ENCODE measurements at regions not wholly inside any gene's neighbourhood (a gene's known extent, or its start where the extent isn't known, plus 50 kb on each side); places are given as distances from the start of the nearest gene placed in this dataset.
A peak's percentile ranks its signal among the peaks of the same experiment; 100 is the strongest.
"Not testable (repeated sequence)": the region's sequence is repeated elsewhere in the genome, so short reads cannot be mapped to it uniquely, and the experiment has no call there.

DNA sequence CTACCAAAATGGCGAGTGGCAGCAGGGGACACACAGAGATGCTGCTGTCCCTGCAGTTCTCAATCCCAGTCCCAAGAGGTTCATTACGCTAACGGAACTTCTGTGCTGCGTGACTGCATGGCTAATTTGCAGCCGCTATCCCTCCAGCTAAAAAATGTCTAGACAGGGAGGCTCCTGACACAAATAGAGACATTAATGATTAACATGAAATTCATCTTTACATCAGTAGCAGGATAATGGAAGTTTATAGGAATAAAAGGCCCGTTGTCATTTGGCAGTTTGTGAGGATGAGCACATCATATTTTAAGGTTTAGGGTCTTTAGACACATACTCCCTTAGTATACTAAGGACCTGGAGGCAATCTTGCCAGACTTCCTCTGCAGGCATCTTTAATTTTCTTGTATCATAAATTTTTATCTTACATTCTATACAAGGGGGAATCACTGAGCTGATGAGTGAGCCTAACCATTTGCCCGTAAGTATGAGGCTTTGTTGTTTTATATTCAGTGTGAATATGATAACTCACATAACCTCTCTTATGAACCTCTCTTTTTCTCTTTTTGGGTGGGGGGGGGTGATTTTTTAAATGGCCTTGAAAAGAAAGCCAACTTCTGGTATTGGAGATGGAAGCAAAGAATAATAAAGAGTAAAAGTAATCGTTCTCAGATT, 99.8 kb upstream of the OR9G4 start:
- Mint-ChIP-seq H3K9me3 (peaks cover 0 to 8% (median 3%) of the 10 kb centered on the region in 6 donors), H3K27ac (no peak overlapping the region), H3K27me3 (ENCODE audit: low read depth in 3 of 3) (peaks cover 0 to 3% (median 2%) of the 10 kb centered on the region in 3 donors), H3K36me3 (no peaks in the 10 kb centered on the region), H3K4me1 (no peaks in the 10 kb centered on the region), H3K4me3 (no peak overlapping the region)
- no peak for DNase-seq

DNA sequence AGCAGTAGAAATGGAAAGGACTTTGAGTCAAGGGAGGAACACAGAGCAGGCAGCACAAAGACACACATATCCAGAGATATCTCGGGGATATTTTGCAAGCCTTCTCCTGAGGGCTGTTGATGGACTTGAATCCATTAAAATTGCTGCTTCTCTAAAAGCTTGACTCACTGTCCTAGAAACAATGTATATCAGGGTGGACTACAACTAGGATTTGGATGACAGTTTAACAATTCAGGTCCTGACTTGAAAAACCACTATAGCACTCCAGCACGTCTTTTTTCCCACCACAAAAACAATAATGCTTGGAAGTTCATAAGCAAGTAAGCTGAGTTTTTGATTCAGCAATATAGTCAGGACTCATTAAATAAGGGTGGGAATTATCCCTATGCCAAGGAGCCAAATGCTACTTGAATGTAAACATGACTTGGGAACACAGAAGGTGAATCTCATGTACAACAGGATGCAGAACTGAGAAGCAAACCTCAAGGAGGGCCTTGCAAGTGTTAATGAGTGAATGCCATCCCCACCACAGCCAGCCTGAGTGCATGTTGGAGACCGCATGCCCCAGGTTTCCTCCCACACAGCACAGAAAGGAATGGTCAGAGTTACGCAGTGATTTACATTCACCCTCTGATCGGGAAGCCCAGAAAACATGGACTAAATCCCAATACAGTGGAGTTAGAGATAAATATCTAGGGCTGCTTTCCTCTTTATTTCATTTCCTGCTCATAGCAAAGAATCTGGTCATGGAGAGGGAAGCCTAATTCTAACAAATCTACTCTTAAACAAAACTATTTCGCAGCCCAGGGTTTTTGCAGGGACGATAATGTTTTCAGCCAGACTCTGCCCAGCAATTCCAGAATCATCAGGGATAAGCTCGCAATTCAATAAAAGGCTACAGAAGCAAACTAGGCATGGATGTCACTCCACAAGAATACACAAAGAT, 98.4 kb upstream of the OR9G4 start:
- no peak overlapping the region for H3K4me3 Mint-ChIP-seq
- DNase-seq = no peak
- no peak overlapping the region for H3K27ac Mint-ChIP-seq
- H3K27me3 Mint-ChIP-seq (ENCODE audit: low read depth in 3 of 3) = peaks cover 0 to 3% (median 0%) of the 10 kb centered on the region in 3 donors
- H3K36me3 Mint-ChIP-seq = no peaks in the 10 kb centered on the region
- H3K4me1 Mint-ChIP-seq = no peaks in the 10 kb centered on the region
- peaks cover 0 to 5% (median 0%) of the 10 kb centered on the region in 6 donors for H3K9me3 Mint-ChIP-seq

- no peak for DNase-seq
- H3K36me3 Mint-ChIP-seq = no peaks in the 10 kb centered on the region
- H3K4me1 Mint-ChIP-seq = no peaks in the 10 kb centered on the region
- H3K27me3 Mint-ChIP-seq (ENCODE audit: low read depth in 3 of 3) = peaks cover 0 to 3% (median 0%) of the 10 kb centered on the region in 3 donors
- no peak overlapping the region for H3K27ac Mint-ChIP-seq
- no peak overlapping the region for H3K4me3 Mint-ChIP-seq
- H3K9me3 Mint-ChIP-seq = peaks cover 0 to 5% (median 0%) of the 10 kb centered on the region in 6 donors
Observed at GRCh38 chr11:56845121-56845732, 96.7 kb upstream of the OR9G4 start.

GRCh38 chr11:56843816-56844215, 95.3 kb upstream of the OR9G4 start:
- Mint-ChIP-seq H3K36me3 (no peaks in the 10 kb centered on the region), H3K4me1 (no peaks in the 10 kb centered on the region), H3K4me3 (no peak overlapping the region), H3K9me3 (peaks cover 0 to 5% (median 0%) of the 10 kb centered on the region in 6 donors), H3K27ac (no peak overlapping the region), H3K27me3 (ENCODE audit: low read depth in 3 of 3) (peaks cover 0 to 3% (median 0%) of the 10 kb centered on the region in 3 donors)
- DNase-seq = no peak

- H3K4me1 Mint-ChIP-seq = no peaks in the 10 kb centered on the region
- no peak for DNase-seq
- H3K36me3 Mint-ChIP-seq = no peaks in the 10 kb centered on the region
- H3K27ac Mint-ChIP-seq = no peak overlapping the region
- peaks cover 0 to 5% (median 0%) of the 10 kb centered on the region in 6 donors for H3K9me3 Mint-ChIP-seq
- H3K27me3 Mint-ChIP-seq (ENCODE audit: low read depth in 3 of 3) = peaks cover 0 to under 1% (median 0%) of the 10 kb centered on the region in 3 donors
- no peak overlapping the region for H3K4me3 Mint-ChIP-seq
Observed at GRCh38 chr11:56842814-56843794, 94.6 kb upstream of the OR9G4 start.

- DNase-seq = peak in 2 of 3 donors; percentile 1 to 6
- no peak overlapping the region for H3K27ac Mint-ChIP-seq
- H3K27me3 Mint-ChIP-seq (ENCODE audit: low read depth in 3 of 3) = no peaks in the 10 kb centered on the region
- no peak overlapping the region for H3K4me3 Mint-ChIP-seq
- no peaks in the 10 kb centered on the region for H3K4me1 Mint-ChIP-seq
- peaks cover 0 to 1% (median 0%) of the 10 kb centered on the region in 6 donors for H3K9me3 Mint-ChIP-seq
- H3K36me3 Mint-ChIP-seq = no peaks in the 10 kb centered on the region
Observed at GRCh38 chr11:56841210-56841810, 92.8 kb upstream of the OR9G4 start.

GRCh38 chr11:56827357-56827756, 78.9 kb upstream of the OR9G4 start:
- DNase-seq; H3K27me3 Mint-ChIP-seq (ENCODE audit: low read depth in 3 of 3); H3K4me3 Mint-ChIP-seq; H3K36me3 Mint-ChIP-seq; H3K27ac Mint-ChIP-seq; H3K4me1 Mint-ChIP-seq: not testable (repeated sequence)
- H3K9me3 Mint-ChIP-seq = peaks cover 8 to 41% (median 22%) of the 10 kb centered on the region in 6 donors

GRCh38 chr11:56819916-56820315, 71.4 kb upstream of the OR9G4 start:
- Mint-ChIP-seq H3K4me1 (no peaks in the 10 kb centered on the region), H3K36me3 (no peaks in the 10 kb centered on the region), H3K27me3 (ENCODE audit: low read depth in 3 of 3) (peaks cover 0 to 2% (median under 1%) of the 10 kb centered on the region in 3 donors), H3K9me3 (peaks cover 0 to 14% (median 1%) of the 10 kb centered on the region in 6 donors), H3K4me3 (no peak overlapping the region), H3K27ac (no peak overlapping the region)
- DNase-seq = no peak

GRCh38 chr11:56817661-56818060, 69.2 kb upstream of the OR9G4 start:
- no peaks in the 10 kb centered on the region for H3K4me1 Mint-ChIP-seq
- H3K4me3 Mint-ChIP-seq = no peak overlapping the region
- H3K36me3 Mint-ChIP-seq = no peaks in the 10 kb centered on the region
- H3K27ac Mint-ChIP-seq = no peak overlapping the region
- H3K27me3 Mint-ChIP-seq (ENCODE audit: low read depth in 3 of 3) = no peaks in the 10 kb centered on the region
- DNase-seq = no peak
- H3K9me3 Mint-ChIP-seq = peaks cover 0 to 13% (median 3%) of the 10 kb centered on the region in 6 donors

DNA sequence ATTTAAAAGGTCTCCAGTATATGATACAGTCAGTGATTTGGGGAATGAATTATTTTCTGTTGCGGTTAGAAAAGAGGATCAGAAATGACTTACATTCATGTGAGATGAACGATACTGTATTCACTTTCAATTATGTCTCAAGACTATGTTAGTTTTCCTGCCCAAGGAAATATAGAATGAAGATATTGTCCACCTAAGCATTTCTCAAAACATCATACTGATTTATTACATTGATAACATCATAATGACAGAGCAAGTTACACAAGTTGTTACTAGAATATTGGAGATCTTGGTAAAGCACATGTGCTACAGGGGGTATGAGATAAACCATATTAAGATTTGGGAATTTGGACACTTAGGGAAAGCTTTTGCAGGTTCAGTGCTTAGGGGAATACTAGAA, 67.8 kb upstream of the OR9G4 start:
- Mint-ChIP-seq H3K36me3 (no peaks in the 10 kb centered on the region), H3K4me1 (no peaks in the 10 kb centered on the region), H3K27me3 (ENCODE audit: low read depth in 3 of 3) (no peaks in the 10 kb centered on the region), H3K9me3 (peaks cover 0 to 20% (median 3%) of the 10 kb centered on the region in 6 donors), H3K4me3 (no peak overlapping the region), H3K27ac (no peak overlapping the region)
- no peak for DNase-seq

GRCh38 chr11:56808326-56808725, 59.8 kb upstream of the OR9G4 start:
- Mint-ChIP-seq H3K4me3 (no peak overlapping the region), H3K27ac (no peak overlapping the region), H3K36me3 (no peaks in the 10 kb centered on the region), H3K4me1 (no peaks in the 10 kb centered on the region), H3K9me3 (peaks cover 0 to 33% (median 3%) of the 10 kb centered on the region in 6 donors), H3K27me3 (ENCODE audit: low read depth in 3 of 3) (no peaks in the 10 kb centered on the region)
- DNase-seq = no peak

GRCh38 chr11:56799691-56800210, 51.3 kb upstream of the OR9G4 start:
- no peak overlapping the region for H3K4me3 Mint-ChIP-seq
- DNase-seq = no peak
- H3K4me1 Mint-ChIP-seq = no peaks in the 10 kb centered on the region
- peaks cover 3 to 13% (median 6%) of the 10 kb centered on the region in 6 donors for H3K9me3 Mint-ChIP-seq
- H3K27ac Mint-ChIP-seq = no peak overlapping the region
- peaks cover 0 to 1% (median 0%) of the 10 kb centered on the region in 3 donors for H3K27me3 Mint-ChIP-seq (ENCODE audit: low read depth in 3 of 3)
- H3K36me3 Mint-ChIP-seq = no peaks in the 10 kb centered on the region
